Epithelial cell of proximal tubule (primary cell): ENCODE measurements at regions not wholly inside any gene's neighbourhood (a gene's known extent, or its start where the extent isn't known, plus 50 kb on each side); places are given as distances from the start of the nearest gene placed in this dataset.
A peak's percentile ranks its signal among the peaks of the same experiment; 100 is the strongest.

Experiments used
- DNase-seq: peaks from one replicate; pipeline ENCODE4 v3.0.0-alpha.2; 2011; ENCODE audit warnings: low read depth
- H3K4me3 ChIP-seq: 2 replicates; pipeline ENCODE4 v1.5.1; 2011; ENCODE audit warnings: low read depth, mild to moderate bottlenecking, low read length
- TF ChIP-seq, protein P1 (sequence below): conservative IDR thresholded peaks from 2 replicates; pipeline ENCODE4 v1.5.1; 2012; ENCODE audit warnings: low read depth, mild to moderate bottlenecking, low read length

DNA sequence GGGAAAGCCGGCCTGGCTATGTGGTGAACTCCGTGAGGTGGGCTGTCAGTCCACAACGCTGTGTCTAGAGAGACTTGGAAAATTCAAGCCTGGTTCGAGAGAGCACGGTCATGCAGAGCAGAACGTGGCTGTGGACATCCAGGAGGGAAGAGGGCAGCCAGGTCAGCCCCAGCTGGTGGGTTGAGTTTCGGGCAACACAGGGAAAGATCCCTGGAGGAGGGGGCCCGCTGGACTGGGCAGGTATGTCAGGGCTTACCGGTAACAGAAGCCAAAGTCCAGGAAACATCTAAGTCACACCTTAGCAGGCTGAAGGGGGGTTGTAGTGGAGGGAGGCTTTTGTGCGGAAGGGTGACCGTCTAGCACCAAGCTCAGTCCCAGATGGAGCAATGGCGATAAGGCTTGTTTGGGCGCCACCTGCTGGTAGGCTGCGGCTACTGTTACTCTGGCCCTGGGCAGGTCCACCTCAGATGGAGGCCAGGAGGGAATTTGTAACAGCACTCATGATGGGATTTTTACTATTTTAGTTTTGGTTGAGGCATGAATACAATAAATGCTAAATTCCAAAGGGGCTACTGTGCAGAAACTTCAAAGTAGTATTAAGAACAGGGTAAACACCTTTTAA is 143.3 kb upstream of the ZNF644 start:
- no peak overlapping the region for H3K4me3 ChIP-seq
- TF ChIP-seq, protein P1, sequence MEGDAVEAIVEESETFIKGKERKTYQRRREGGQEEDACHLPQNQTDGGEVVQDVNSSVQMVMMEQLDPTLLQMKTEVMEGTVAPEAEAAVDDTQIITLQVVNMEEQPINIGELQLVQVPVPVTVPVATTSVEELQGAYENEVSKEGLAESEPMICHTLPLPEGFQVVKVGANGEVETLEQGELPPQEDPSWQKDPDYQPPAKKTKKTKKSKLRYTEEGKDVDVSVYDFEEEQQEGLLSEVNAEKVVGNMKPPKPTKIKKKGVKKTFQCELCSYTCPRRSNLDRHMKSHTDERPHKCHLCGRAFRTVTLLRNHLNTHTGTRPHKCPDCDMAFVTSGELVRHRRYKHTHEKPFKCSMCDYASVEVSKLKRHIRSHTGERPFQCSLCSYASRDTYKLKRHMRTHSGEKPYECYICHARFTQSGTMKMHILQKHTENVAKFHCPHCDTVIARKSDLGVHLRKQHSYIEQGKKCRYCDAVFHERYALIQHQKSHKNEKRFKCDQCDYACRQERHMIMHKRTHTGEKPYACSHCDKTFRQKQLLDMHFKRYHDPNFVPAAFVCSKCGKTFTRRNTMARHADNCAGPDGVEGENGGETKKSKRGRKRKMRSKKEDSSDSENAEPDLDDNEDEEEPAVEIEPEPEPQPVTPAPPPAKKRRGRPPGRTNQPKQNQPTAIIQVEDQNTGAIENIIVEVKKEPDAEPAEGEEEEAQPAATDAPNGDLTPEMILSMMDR, result peak; percentile 99
- DNase-seq, result no peak

DNA sequence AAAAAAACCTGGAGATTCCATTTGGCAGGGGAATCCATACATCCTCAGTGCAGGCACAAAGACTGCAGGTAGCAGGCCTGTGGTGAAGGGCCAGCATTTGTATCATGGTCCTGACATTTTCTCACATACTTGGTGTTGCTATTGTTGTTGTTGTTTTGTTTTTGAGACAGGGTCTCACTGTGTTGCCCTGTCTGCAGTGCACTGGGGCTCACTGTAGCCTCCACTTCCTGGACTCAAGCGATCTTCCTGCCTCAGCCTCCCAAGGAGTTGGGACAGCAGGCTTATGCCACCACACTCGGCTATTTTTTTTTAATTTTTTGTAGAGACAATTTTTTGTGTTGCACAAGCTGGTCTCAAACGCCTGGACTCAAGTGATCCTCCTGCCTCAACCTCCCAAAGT is 140.8 kb upstream of the ZNF644 start:
- DNase-seq, result no peak
- TF ChIP-seq, protein P1, result no peak
- no peak overlapping the region for H3K4me3 ChIP-seq

DNA sequence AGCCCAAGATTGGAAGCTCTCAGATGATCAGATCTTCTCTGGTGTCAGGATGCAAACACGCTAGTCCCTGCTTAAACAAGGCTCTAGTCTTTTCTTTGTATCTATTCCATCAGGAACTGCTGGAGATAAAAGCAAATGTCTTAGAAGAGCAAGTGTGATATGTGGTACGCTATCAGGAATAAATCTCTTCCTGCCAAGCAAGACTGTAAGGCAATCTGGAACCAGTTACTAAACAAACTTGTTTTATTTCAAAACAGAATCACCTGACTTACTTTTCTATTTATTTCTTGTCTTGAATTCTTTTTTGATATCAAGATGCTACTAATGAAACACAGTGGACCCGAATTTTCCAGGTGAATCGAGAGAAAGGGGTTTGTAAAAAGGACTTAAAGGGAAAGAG is 139.9 kb upstream of the ZNF644 start:
- H3K4me3 ChIP-seq, result no peak overlapping the region
- TF ChIP-seq, protein P1, result no peak
- no peak for DNase-seq

DNA sequence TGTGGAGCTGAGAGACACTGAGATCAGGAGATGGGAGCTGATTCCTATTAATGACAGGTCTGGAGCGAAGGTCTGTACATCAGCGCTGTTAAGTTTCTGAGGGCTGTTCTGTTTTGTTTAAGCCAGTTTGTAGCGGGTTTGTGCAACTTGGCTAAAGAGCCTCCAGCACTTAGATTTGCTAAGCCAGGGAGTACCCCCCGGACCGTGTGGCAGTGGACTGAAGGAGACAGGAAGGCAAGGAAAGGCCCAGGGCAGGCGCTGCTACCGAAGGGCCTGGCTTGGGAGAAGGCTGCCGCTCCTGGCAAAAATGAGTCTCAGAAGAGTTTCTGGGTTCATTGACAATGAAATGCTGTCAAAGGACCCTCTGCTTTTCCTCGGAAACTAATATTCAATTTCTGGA is 139.3 kb upstream of the ZNF644 start:
- no peak overlapping the region for H3K4me3 ChIP-seq
- DNase-seq, result no peak
- TF ChIP-seq, protein P1, result no peak

DNA sequence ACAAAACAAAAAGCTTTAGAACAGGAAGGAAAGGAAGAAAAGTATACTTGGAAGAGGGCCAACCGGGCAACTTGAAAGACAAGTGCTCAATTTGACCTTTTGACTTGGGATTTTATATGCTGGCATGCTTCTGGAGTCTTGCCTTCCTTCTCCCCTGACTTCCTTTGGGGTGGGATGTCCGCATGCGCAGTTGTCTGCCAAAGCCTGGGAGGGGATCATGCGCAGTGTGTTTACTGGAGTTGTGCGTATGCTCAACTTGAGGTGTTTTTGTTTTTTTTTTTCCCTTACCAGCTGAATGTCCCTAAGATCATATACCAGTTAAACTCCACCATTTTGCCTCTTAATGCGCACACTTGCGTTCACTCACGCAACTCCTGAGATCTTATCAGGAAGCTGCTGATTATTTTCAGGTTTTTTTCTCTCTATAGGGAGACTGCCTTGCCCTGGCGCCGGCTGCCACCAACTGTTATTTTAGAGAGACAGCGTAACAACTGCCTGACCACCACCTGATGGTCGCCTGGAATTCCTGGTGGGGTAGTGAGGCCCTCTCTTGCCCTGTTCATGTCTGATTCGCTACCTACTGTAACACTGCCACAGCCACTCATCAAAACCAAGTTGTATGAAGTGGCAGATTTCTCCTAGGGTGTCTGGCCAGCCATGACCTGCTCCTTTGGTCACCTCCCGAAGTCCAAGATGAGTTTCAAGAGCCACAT is 138.7 kb upstream of the ZNF644 start:
- TF ChIP-seq, protein P1, result no peak
- no peak for DNase-seq
- H3K4me3 ChIP-seq, result no peak overlapping the region

DNA sequence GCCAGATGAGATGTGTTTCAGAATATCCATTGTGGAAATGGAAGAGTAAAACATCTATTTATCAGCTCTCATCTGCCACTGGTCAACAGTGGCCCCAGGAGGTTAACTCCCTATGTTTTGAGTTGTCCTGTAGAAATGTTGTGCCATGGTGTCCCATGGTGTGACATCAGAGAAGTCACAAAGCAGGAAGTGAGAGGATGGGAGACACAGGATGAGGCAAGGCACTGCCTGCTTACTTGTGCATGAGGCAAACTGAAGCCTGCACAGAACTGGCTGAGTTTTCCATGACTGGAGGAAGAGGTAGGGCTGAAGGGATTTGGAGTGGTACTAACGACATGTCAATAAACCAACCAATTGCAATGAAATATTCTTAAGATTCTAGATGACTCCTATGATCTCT is 131.5 kb upstream of the ZNF644 start:
- TF ChIP-seq, protein P1, result no peak
- no peak overlapping the region for H3K4me3 ChIP-seq

DNA sequence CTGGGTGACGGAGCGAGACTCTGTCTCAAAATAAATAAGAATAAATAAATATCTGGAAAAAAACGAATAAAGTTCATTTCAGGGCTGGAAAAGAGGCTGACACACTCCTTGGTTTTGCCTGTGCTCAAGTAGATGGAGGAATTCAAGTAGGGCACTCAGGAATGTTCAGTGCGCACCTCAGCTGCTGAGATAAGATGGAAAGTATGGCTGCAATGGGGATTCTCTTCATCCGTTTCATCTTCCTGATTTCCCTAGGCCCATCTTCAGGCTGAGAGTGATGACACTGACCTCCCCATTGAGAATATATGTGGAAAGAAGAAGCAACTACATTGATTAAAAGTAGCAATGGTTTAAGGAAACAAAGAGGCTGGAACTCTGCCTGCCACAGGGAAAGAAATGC is 130.5 kb upstream of the ZNF644 start:
- TF ChIP-seq, protein P1, result no peak
- DNase-seq, result no peak
- H3K4me3 ChIP-seq, result no peak overlapping the region

More for the DNA sequence above, 131.5 kb upstream of the ZNF644 start:
- DNase-seq, result no peak
